Heart left ventricle (tissue), 16 donors: ENCODE measurements at regions not wholly inside any gene's neighbourhood (a gene's known extent, or its start where the extent isn't known, plus 50 kb on each side); places are given as distances from the start of the nearest gene placed in this dataset.

ENCODE experiments used
- ATAC-seq, 4 donors: fragments of 200-7000 bp; cut with Tn5 transposase; one replicate each; pipeline ENCODE4 v1.9.1; 2020 to 2022; ENCODE audit warnings: moderate library complexity in 4 of 4, mild to moderate bottlenecking in 3 of 4, moderate number of reproducible peaks in 1 of 4
- DNase-seq, 5 donors: peaks; one replicate each; pipeline ENCODE4 v3.0.0-alpha.2; 2020
- H3K27ac ChIP-seq, 12 donors: fragments of 200-600 bp; sonication (generic) in 4 of 12; one replicate each; pipeline versions ENCODE4 v1.5.0 to v1.8.0; 2016 to 2022; ENCODE audit warnings: mild to moderate bottlenecking in 2 of 12
- H3K27me3 ChIP-seq, 9 donors: fragments of 200-600 bp; sonication (generic) in 2 of 9; one replicate each; pipeline versions ENCODE4 v1.5.1 to v1.8.0; 2016 to 2022; ENCODE audit warnings: mild to moderate bottlenecking in 3 of 9
- H3K36me3 ChIP-seq, 9 donors: fragments of 200-600 bp; sonication (generic) in 2 of 9; one replicate each; pipeline versions ENCODE4 v1.5.0 to v1.8.0; 2018 to 2022; ENCODE audit warnings: mild to moderate bottlenecking in 2 of 9
- H3K4me1 ChIP-seq, 12 donors: fragments of 200-600 bp; sonication (generic) in 4 of 12; one replicate each; pipeline versions ENCODE4 v1.5.0 to v1.8.0; 2016 to 2022; ENCODE audit warnings: mild to moderate bottlenecking in 3 of 12
- H3K4me3 ChIP-seq, 12 donors: fragments of 200-600 bp; sonication (generic) in 4 of 12; one replicate each; pipeline versions ENCODE4 v1.5.0 to v1.8.0; 2017 to 2022; ENCODE audit warnings: mild to moderate bottlenecking in 9 of 12, moderate library complexity in 4 of 12
- H3K9me3 ChIP-seq, 12 donors: fragments of 200-600 bp; sonication (generic) in 4 of 12; one replicate each; pipeline versions ENCODE4 v1.5.0 to v1.8.0; 2016 to 2022; ENCODE audit warnings: mild to moderate bottlenecking in 1 of 12
- CTCF ChIP-seq, 12 donors: fragments of 200-600 bp; sonication (generic) in 4 of 12; IDR thresholded peaks; one replicate each; pipeline versions ENCODE4 v1.5.0 to v1.8.0; 2018 to 2022; ENCODE audit warnings: antibody characterized with exemption in 12 of 12, mild to moderate bottlenecking in 5 of 12
- POLR2A ChIP-seq, 2 donors: fragments of 450-650 bp; IDR thresholded peaks; one replicate each; pipeline ENCODE4 v1.6.1; 2017; ENCODE audit warnings: antibody characterized with exemption in 2 of 2, mild to moderate bottlenecking in 2 of 2, moderate library complexity in 2 of 2
- WGBS, 4 donors: extraction: QIAGEN DNeasy Blood & Tissue Kit in 2 of 4; methylation state at CpG; one replicate each; pipeline versions ENCODE4 v1.1.5 to v1.1.7; 2013 to 2018; 5-methylcytosine and 5-hydroxymethylcytosine counted together
- intact Hi-C, 10 donors: fragments of 100-400 bp; cut with DNase I; formaldehyde crosslinking; loops; one replicate each; pipeline versions ENCODE4 v1.11.1 to v1.14.2; 2022
- donor health status: ischemic (EF 13 %, LVEDD 7.1; RV severe dilation, severe dysfunction).
- donor health status: healthy with polysubstance abuse.
- donor health status: DM: no; HTN: yes; CAD: no.
- donor health status: DM: no; HTN: no; CAD: no.
- donor health status: ischemic (EF 25% LVEDD 6.9; RV normal size, moderate dysfunction).
- donor health status: ischemic (EF 25% LVEDD 5.7; RV mildly dilated, moderate dysfunction).
- donor health status: healthy.
- donor health status: DM: yes; HTN: yes; CAD: no.
- donor health status: ischemic (EF 35%, LVEDD 5.7; RV mildly dilated, moderate dysfunction).
- donor health status: nonischemic (EF 11% LVEDD 7.7; RV severe dilation, severe dysfunction).
- donor health status: DM: yes; HTN: yes; CAD: no.
- donor health status: PGD.
- donor health status: ischemic (EF 29% LVEDD 5.4; RV normal size, mild dysfunction).
- donor health status: nonischemic (EF 23%, LVEDD 6.1; RV moderate dilation, normal function).

- Histone ChIP-seq H3K9me3 (peaks cover 0 to 14% (median 0%) of the 10 kb centered on the region in 12 donors), H3K4me1 (no peaks in the 10 kb centered on the region), H3K36me3 (no peaks in the 10 kb centered on the region), H3K4me3 (no peak overlapping the region), H3K27ac (no peak overlapping the region), H3K27me3 (no peaks in the 10 kb centered on the region)
- ATAC-seq, result no peak
- WGBS, 4 donors, result 46 to 51% (median 48%) methylated on average over 2 of the region's 2 CpGs
- intact Hi-C loops, result no loop called here
- TF ChIP-seq POLR2A (IDR thresholded peaks at IDR 0.05) (no peak), CTCF (IDR thresholded peaks at IDR 0.05) (no peak)
- DNase-seq, result no peak
These were observed 2413.6 kb downstream of the PCDH7 start for GRCh38 chr4:33133723-33134122.

GRCh38 chr4:33134366-33134765, 2414.2 kb downstream of the PCDH7 start:
- Histone ChIP-seq H3K27ac (no peak overlapping the region), H3K27me3 (no peaks in the 10 kb centered on the region), H3K4me3 (no peak overlapping the region), H3K36me3 (no peaks in the 10 kb centered on the region), H3K4me1 (no peaks in the 10 kb centered on the region), H3K9me3 (peaks cover 0 to 15% (median 0%) of the 10 kb centered on the region in 12 donors)
- WGBS, 4 donors, result 85 to 100% (median 91%) methylated on average over 1 of the region's 1 CpG
- no peak for ATAC-seq
- no peak for TF ChIP-seq POLR2A (IDR thresholded peaks at IDR 0.05)
- no peak for TF ChIP-seq CTCF (IDR thresholded peaks at IDR 0.05)
- intact Hi-C loops, result no loop called here
- no peak for DNase-seq

GRCh38 chr4:33149658-33150524, 2429.7 kb downstream of the PCDH7 start:
- Histone ChIP-seq H3K9me3 (peaks cover 0 to 3% (median 0%) of the 10 kb centered on the region in 12 donors), H3K36me3 (no peaks in the 10 kb centered on the region), H3K4me3 (no peak overlapping the region), H3K4me1 (no peaks in the 10 kb centered on the region), H3K27ac (no peak overlapping the region), H3K27me3 (no peaks in the 10 kb centered on the region)
- 75 to 82% (median 76%) methylated on average over 5 of the region's 5 CpGs for WGBS, 4 donors
- intact Hi-C loops, result no loop called here
- ATAC-seq (no peak), DNase-seq (no peak)
- TF ChIP-seq POLR2A (IDR thresholded peaks at IDR 0.05), result no peak
- no peak for TF ChIP-seq CTCF (IDR thresholded peaks at IDR 0.05)

- H3K4me1 ChIP-seq, result no peaks in the 10 kb centered on the region
- DNase-seq (no peak), ATAC-seq (no peak)
- peaks cover 0 to 3% (median 0%) of the 10 kb centered on the region in 12 donors for H3K9me3 ChIP-seq
- TF ChIP-seq CTCF (IDR thresholded peaks at IDR 0.05) (no peak), POLR2A (IDR thresholded peaks at IDR 0.05) (no peak)
- no peak overlapping the region for H3K4me3 ChIP-seq
- 66 to 76% (median 74%) methylated on average over 3 of the region's 3 CpGs for WGBS, 4 donors
- intact Hi-C loops, result no loop called here
- no peaks in the 10 kb centered on the region for H3K36me3 ChIP-seq
- H3K27ac ChIP-seq, result no peak overlapping the region
- no peaks in the 10 kb centered on the region for H3K27me3 ChIP-seq
These were observed 2430.3 kb downstream of the PCDH7 start for GRCh38 chr4:33150525-33150910.
